ENCODE measurements at regions not wholly inside any gene's neighbourhood (a gene's known extent, or its start where the extent isn't known, plus 50 kb on each side); places are given as distances from the start of the nearest gene placed in this dataset.

DNA sequence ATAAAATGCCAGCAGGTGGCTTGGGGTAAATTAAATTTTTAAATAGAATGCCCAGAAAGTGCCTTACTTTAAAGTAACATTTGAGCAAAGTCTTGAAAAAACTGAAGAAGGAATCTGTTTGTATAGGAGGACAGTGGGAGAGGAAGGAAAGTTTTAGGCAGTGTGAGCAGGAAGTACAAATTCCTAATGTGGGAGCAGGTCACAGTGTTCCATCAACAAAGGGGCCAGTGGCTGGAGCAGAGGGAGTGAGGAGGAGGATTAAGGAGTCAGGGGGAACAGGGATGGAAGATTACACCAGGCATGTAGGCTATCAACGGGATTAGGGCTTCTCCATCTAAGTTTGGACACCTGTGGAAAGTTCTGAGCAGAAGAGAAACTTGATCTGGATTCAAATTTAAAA is 439.2 kb upstream of the REG3G start:
- Histone ChIP-seq H3K27me3 (ENCODE audit: insufficient read depth, low read length, poor library complexity) (no peaks in the 10 kb centered on the region), H3K23ac (ENCODE audit: low read length) (no peak overlapping the region), H3K18ac (ENCODE audit: low read length) (no peak overlapping the region), H3K36me3 (ENCODE audit: control insufficient read depth, insufficient read depth, low read length) (no peaks in the 10 kb centered on the region), H3K9ac (ENCODE audit: low read length) (no peak overlapping the region), H3K4ac (ENCODE audit: low read depth, low read length) (no peak overlapping the region), H3K4me1 (ENCODE audit: control insufficient read depth, low read depth, low read length) (no peaks in the 10 kb centered on the region), H3K4me2 (ENCODE audit: low read length) (no peak overlapping the region), H2BK15ac (replicated peaks; ENCODE audit: low read depth) (no peak overlapping the region), H3K79me2 (ENCODE audit: control insufficient read depth, insufficient read depth, low read length) (no peaks in the 10 kb centered on the region), H3K27ac (ENCODE audit: low read depth, low read length) (no peak overlapping the region), H2BK5ac (ENCODE audit: low read length) (no peak overlapping the region), H2AK5ac (ENCODE audit: low read length) (no peak overlapping the region), H3K4me3 (ENCODE audit: low read length) (no peak overlapping the region), H2BK120ac (ENCODE audit: low read depth, low read length) (no peak overlapping the region), H3K56ac (ENCODE audit: low read length) (no peak overlapping the region), H4K8ac (ENCODE audit: low read depth, low read length) (no peak overlapping the region), H4K5ac (ENCODE audit: low read length) (no peak overlapping the region), H3K79me1 (ENCODE audit: low read length) (no peaks in the 10 kb centered on the region)
- WGBS (ENCODE audit: extremely low coverage, insufficient coverage, low lambda C conversion rate): no CpG with 5 or more reads among the region's 1 CpG
- DNase-seq: no peak

DNA sequence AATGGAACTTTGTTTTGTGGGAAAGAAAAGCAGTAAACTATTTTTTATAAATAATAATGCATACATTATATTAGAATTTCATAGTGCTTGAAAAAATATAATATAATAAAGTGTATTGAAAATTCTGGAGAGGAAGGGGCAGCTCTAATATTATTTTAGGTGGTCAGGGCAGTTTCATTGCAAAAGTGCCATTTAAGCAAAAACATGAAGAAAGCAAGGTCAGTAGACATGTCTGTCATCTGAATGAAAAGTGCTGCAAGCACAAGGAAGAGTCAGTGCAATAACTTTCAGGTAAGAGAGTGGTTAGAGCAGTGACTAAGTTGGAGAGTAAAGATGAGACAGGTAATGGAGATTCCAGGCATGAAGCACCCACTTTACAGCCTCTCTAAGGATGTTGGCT is 435.6 kb upstream of the REG3G start:
- no peak overlapping the region for H4K5ac ChIP-seq (ENCODE audit: low read length)
- no peak overlapping the region for H3K18ac ChIP-seq (ENCODE audit: low read length)
- H3K36me3 ChIP-seq (ENCODE audit: control insufficient read depth, insufficient read depth, low read length): no peaks in the 10 kb centered on the region
- H3K4ac ChIP-seq (ENCODE audit: low read depth, low read length): no peak overlapping the region
- H3K56ac ChIP-seq (ENCODE audit: low read length): no peak overlapping the region
- H4K8ac ChIP-seq (ENCODE audit: low read depth, low read length): no peak overlapping the region
- no peaks in the 10 kb centered on the region for H3K4me1 ChIP-seq (ENCODE audit: control insufficient read depth, low read depth, low read length)
- H3K23ac ChIP-seq (ENCODE audit: low read length): no peak overlapping the region
- H3K27ac ChIP-seq (ENCODE audit: low read depth, low read length): no peak overlapping the region
- H2BK5ac ChIP-seq (ENCODE audit: low read length): no peak overlapping the region
- H3K4me3 ChIP-seq (ENCODE audit: low read length): no peak overlapping the region
- H2BK120ac ChIP-seq (ENCODE audit: low read depth, low read length): no peak overlapping the region
- H2BK15ac ChIP-seq (replicated peaks; ENCODE audit: low read depth): no peak overlapping the region
- no peaks in the 10 kb centered on the region for H3K79me1 ChIP-seq (ENCODE audit: low read length)
- H2AK5ac ChIP-seq (ENCODE audit: low read length): no peak overlapping the region
- no peak for DNase-seq
- H3K79me2 ChIP-seq (ENCODE audit: control insufficient read depth, insufficient read depth, low read length): no peaks in the 10 kb centered on the region
- H3K9ac ChIP-seq (ENCODE audit: low read length): no peak overlapping the region
- H3K27me3 ChIP-seq (ENCODE audit: insufficient read depth, low read length, poor library complexity): no peaks in the 10 kb centered on the region
- no peak overlapping the region for H3K4me2 ChIP-seq (ENCODE audit: low read length)

DNA sequence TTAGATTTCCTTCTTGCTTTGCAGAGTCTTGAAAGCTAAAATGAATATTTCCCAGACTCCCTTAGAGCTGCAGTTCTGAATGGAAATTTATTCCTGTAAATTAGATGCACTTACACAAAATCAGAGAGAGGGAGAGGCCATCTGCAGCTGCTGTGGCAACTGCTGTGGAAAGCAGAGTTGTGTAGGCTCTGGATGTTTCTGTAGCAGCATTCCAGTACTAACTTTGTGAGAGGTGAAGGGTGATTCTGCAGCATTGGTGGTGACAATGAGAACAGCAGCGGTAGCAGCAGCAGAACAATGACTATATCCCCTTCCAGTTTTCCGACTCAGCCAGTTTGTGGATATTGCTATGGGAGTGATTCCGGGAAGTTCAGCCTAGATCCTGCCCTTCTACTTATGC is 433.0 kb upstream of the REG3G start:
- peak; percentile 30 for DNase-seq
- no CpG with 5 or more reads among the region's 3 CpGs for WGBS (ENCODE audit: extremely low coverage, insufficient coverage, low lambda C conversion rate)

DNA sequence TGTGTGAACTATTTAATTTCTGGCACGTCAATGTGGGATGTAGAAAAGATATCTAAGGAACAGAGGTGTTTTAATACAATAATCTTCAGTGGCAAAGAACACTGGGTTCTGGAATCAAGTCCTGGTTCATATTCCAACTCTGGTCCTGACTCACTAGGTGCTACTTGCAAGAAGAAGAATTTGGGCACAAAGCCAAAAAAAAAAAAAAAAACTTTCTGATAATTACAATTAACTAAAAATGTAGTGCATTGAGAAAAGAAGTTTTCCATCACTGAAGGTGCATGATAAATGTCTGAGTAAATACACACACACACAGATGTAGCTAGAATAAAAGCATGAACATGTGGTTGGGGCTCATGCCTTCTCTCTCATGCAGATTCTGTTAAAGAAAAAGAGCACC is 424.4 kb upstream of the REG3G start:
- Histone ChIP-seq H3K4me1 (ENCODE audit: control insufficient read depth, low read depth, low read length) (no peaks in the 10 kb centered on the region), H3K4me2 (ENCODE audit: low read length) (no peak overlapping the region), H2BK15ac (replicated peaks; ENCODE audit: low read depth) (no peak overlapping the region), H4K8ac (ENCODE audit: low read depth, low read length) (no peak overlapping the region), H3K27ac (ENCODE audit: low read depth, low read length) (no peak overlapping the region), H3K23ac (ENCODE audit: low read length) (no peak overlapping the region), H3K79me1 (ENCODE audit: low read length) (no peaks in the 10 kb centered on the region), H3K36me3 (ENCODE audit: control insufficient read depth, insufficient read depth, low read length) (no peaks in the 10 kb centered on the region), H3K56ac (ENCODE audit: low read length) (no peak overlapping the region), H3K4me3 (ENCODE audit: low read length) (no peak overlapping the region), H3K9ac (ENCODE audit: low read length) (no peak overlapping the region), H2AK5ac (ENCODE audit: low read length) (no peak overlapping the region), H3K4ac (ENCODE audit: low read depth, low read length) (no peak overlapping the region), H2BK5ac (ENCODE audit: low read length) (no peak overlapping the region), H2BK120ac (ENCODE audit: low read depth, low read length) (no peak overlapping the region), H3K18ac (ENCODE audit: low read length) (no peak overlapping the region), H3K27me3 (ENCODE audit: insufficient read depth, low read length, poor library complexity) (no peaks in the 10 kb centered on the region), H3K79me2 (ENCODE audit: control insufficient read depth, insufficient read depth, low read length) (no peaks in the 10 kb centered on the region), H4K5ac (ENCODE audit: low read length) (no peak overlapping the region)
- no CpG with 5 or more reads among the region's 1 CpG for WGBS (ENCODE audit: extremely low coverage, insufficient coverage, low lambda C conversion rate)
- no peak for DNase-seq

More for the DNA sequence above, 433.0 kb upstream of the REG3G start:
- H3K27me3 ChIP-seq (ENCODE audit: insufficient read depth, low read length, poor library complexity): no peaks in the 10 kb centered on the region
- no peak overlapping the region for H3K4ac ChIP-seq (ENCODE audit: low read depth, low read length)
- H3K4me2 ChIP-seq (ENCODE audit: low read length): no peak overlapping the region
- no peak overlapping the region for H2BK15ac ChIP-seq (replicated peaks; ENCODE audit: low read depth)
- no peaks in the 10 kb centered on the region for H3K4me1 ChIP-seq (ENCODE audit: control insufficient read depth, low read depth, low read length)
- no peak overlapping the region for H3K56ac ChIP-seq (ENCODE audit: low read length)
- H3K23ac ChIP-seq (ENCODE audit: low read length): no peak overlapping the region
- H3K27ac ChIP-seq (ENCODE audit: low read depth, low read length): no peak overlapping the region
- no peaks in the 10 kb centered on the region for H3K79me2 ChIP-seq (ENCODE audit: control insufficient read depth, insufficient read depth, low read length)
- H3K79me1 ChIP-seq (ENCODE audit: low read length): no peaks in the 10 kb centered on the region
- H2AK5ac ChIP-seq (ENCODE audit: low read length): no peak overlapping the region
- no peak overlapping the region for H4K8ac ChIP-seq (ENCODE audit: low read depth, low read length)
- no peak overlapping the region for H3K9ac ChIP-seq (ENCODE audit: low read length)
- no peak overlapping the region for H2BK5ac ChIP-seq (ENCODE audit: low read length)
- H4K5ac ChIP-seq (ENCODE audit: low read length): no peak overlapping the region
- no peak overlapping the region for H3K18ac ChIP-seq (ENCODE audit: low read length)
- no peak overlapping the region for H2BK120ac ChIP-seq (ENCODE audit: low read depth, low read length)
- H3K36me3 ChIP-seq (ENCODE audit: control insufficient read depth, insufficient read depth, low read length): no peaks in the 10 kb centered on the region
- H3K4me3 ChIP-seq (ENCODE audit: low read length): no peak overlapping the region

DNA sequence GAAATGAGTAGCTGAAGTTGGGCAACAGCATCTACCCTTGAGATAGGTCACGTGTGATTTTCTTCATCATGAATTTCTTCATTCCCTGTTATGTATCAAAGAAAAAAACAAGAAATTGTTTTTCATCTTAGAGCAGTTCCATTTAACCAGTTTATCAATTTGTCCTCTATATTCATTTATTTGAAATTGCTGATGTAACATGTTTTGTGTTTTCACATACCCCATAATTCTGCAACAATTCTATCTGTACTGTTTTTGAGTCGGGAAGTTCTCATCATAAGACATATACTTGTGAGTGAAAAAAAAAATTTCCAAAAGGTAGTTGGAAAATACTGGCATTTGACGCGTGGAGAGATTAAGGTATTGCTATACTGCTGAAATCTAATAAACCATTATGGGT is 422.6 kb upstream of the REG3G start:
- H3K79me1 ChIP-seq (ENCODE audit: low read length): no peaks in the 10 kb centered on the region

DNA sequence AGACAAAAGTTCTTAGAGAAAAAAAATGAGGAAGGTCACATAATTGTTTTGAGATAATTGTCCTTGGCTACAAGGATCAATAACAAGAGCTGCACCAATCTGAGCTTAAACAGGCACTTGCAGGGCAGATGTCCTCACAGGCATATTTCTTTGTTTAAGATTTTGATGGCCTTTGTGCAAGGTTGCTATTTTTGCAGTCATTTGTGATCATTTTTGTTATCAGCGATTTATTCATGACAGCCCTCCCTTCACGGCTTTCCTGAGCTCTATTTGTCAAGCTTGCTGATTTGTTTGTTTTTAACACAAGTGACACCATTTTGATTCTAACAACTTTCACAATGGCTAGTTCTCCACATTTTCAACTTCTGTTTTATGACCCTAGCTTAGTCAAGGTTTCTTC is 418.6 kb upstream of the REG3G start:
- Histone ChIP-seq H3K79me1 (ENCODE audit: low read length) (no peaks in the 10 kb centered on the region), H3K36me3 (ENCODE audit: control insufficient read depth, insufficient read depth, low read length) (no peaks in the 10 kb centered on the region), H3K27ac (ENCODE audit: low read depth, low read length) (no peak overlapping the region), H3K23ac (ENCODE audit: low read length) (no peak overlapping the region), H3K4me2 (ENCODE audit: low read length) (no peak overlapping the region), H3K56ac (ENCODE audit: low read length) (no peak overlapping the region), H4K5ac (ENCODE audit: low read length) (no peak overlapping the region), H3K9ac (ENCODE audit: low read length) (no peak overlapping the region), H3K79me2 (ENCODE audit: control insufficient read depth, insufficient read depth, low read length) (no peaks in the 10 kb centered on the region), H2BK15ac (replicated peaks; ENCODE audit: low read depth) (no peak overlapping the region), H3K18ac (ENCODE audit: low read length) (no peak overlapping the region), H4K8ac (ENCODE audit: low read depth, low read length) (no peak overlapping the region), H2BK120ac (ENCODE audit: low read depth, low read length) (no peak overlapping the region), H3K27me3 (ENCODE audit: insufficient read depth, low read length, poor library complexity) (no peaks in the 10 kb centered on the region), H2AK5ac (ENCODE audit: low read length) (no peak overlapping the region), H3K4me3 (ENCODE audit: low read length) (no peak overlapping the region), H2BK5ac (ENCODE audit: low read length) (no peak overlapping the region), H3K4me1 (ENCODE audit: control insufficient read depth, low read depth, low read length) (no peaks in the 10 kb centered on the region), H3K4ac (ENCODE audit: low read depth, low read length) (no peak overlapping the region)
- peak; percentile 5 for DNase-seq
- WGBS (ENCODE audit: extremely low coverage, insufficient coverage, low lambda C conversion rate): no CpG with 5 or more reads among the region's 2 CpGs

More for the DNA sequence above, 422.6 kb upstream of the REG3G start:
- H3K4me2 ChIP-seq (ENCODE audit: low read length): no peak overlapping the region
- no peaks in the 10 kb centered on the region for H3K36me3 ChIP-seq (ENCODE audit: control insufficient read depth, insufficient read depth, low read length)
- no peak overlapping the region for H3K9ac ChIP-seq (ENCODE audit: low read length)
- H4K8ac ChIP-seq (ENCODE audit: low read depth, low read length): no peak overlapping the region
- H2BK120ac ChIP-seq (ENCODE audit: low read depth, low read length): no peak overlapping the region
- no peak overlapping the region for H2BK15ac ChIP-seq (replicated peaks; ENCODE audit: low read depth)
- no peaks in the 10 kb centered on the region for H3K79me2 ChIP-seq (ENCODE audit: control insufficient read depth, insufficient read depth, low read length)
- H3K23ac ChIP-seq (ENCODE audit: low read length): no peak overlapping the region
- no peaks in the 10 kb centered on the region for H3K27me3 ChIP-seq (ENCODE audit: insufficient read depth, low read length, poor library complexity)
- no peak overlapping the region for H3K18ac ChIP-seq (ENCODE audit: low read length)
- H2AK5ac ChIP-seq (ENCODE audit: low read length): no peak overlapping the region
- H4K5ac ChIP-seq (ENCODE audit: low read length): no peak overlapping the region
- no peaks in the 10 kb centered on the region for H3K4me1 ChIP-seq (ENCODE audit: control insufficient read depth, low read depth, low read length)
- no peak overlapping the region for H3K4me3 ChIP-seq (ENCODE audit: low read length)
- DNase-seq: no peak
- no peak overlapping the region for H2BK5ac ChIP-seq (ENCODE audit: low read length)
- no CpG with 5 or more reads among the region's 4 CpGs for WGBS (ENCODE audit: extremely low coverage, insufficient coverage, low lambda C conversion rate)
- no peak overlapping the region for H3K56ac ChIP-seq (ENCODE audit: low read length)
- no peak overlapping the region for H3K4ac ChIP-seq (ENCODE audit: low read depth, low read length)
- no peak overlapping the region for H3K27ac ChIP-seq (ENCODE audit: low read depth, low read length)
